HepG2 (cell line): ENCODE measurements at regions not wholly inside any gene's neighbourhood (a gene's known extent, or its start where the extent isn't known, plus 50 kb on each side); places are given as distances from the start of the nearest gene placed in this dataset.

ENCODE experiments used
- ATAC-seq: fragments of 200-7000 bp; cut with Tn5 transposase; 3 replicates; pipeline ENCODE4 v1.9.1; 2020; ENCODE audit warnings: mild to moderate bottlenecking, moderate library complexity
- BruUV-seq: library from RNA; stranded (reverse); fragments of 400-500 nt; replicated peaks from 2 replicates; lab custom pipeline; 2021; lab: Mats Ljungman, UMichigan
- CTCF ChIA-PET: fragments of 300-600 bp; formaldehyde crosslinking; extraction: SDS; loops from one replicate; lab custom pipeline; 2021; ENCODE audit warnings: low total read pairs, inconsistent platforms, low intra/inter-chr PET ratio; lab: Yijun Ruan, JAX
- POLR2A ChIA-PET: fragments of 350-600 bp; sonication (Branson Sonifier 250); formaldehyde crosslinking; loops from one replicate; lab custom pipeline; 2020; ENCODE audit warnings: antibody characterized with exemption, inconsistent platforms; lab: Yijun Ruan, JAX
- DNase-seq: peaks from one replicate; pipeline ENCODE4 v3.0.0-alpha.2; 2015; ENCODE audit warnings: low spot score
- FAIRE-seq: peaks from 3 replicates; lab custom pipeline; 2011; peaks lifted over from hg19 to GRCh38; lab: Jason Lieb, UNC
- H2AFZ ChIP-seq: one replicate; pipeline ENCODE4 v1.6.1; 2011; ENCODE audit warnings: low read length, inconsistent platforms
- H3K27ac ChIP-seq: fragments of 300-600 bp; 3 replicates; pipeline ENCODE4 v1.8.0; 2011; ENCODE audit warnings: mixed run types, mild to moderate bottlenecking, mixed read lengths, low read length, inconsistent platforms; ENCODE audit not compliant: insufficient read depth; ENCODE audit errors: extremely low read length
- H3K27me3 ChIP-seq, 2 experiments: fragments of 200-600 bp in 1 of 2; 2 replicates in 1 of 2; 3 replicates in 1 of 2; pipeline versions ENCODE4 v1.6.0 to v1.8.0; 2011; ENCODE audit warnings: low read length in 2 of 2, mild to moderate bottlenecking in 2 of 2, moderate library complexity in 2 of 2, inconsistent platforms in 1 of 2; ENCODE audit not compliant: insufficient read depth in 2 of 2, control insufficient read depth in 1 of 2
- H3K36me3 ChIP-seq, 2 experiments: fragments of 200-600 bp in 1 of 2; replicated peaks in 1 of 2; 2 replicates in 1 of 2; 3 replicates in 1 of 2; pipeline versions ENCODE4 v1.5.1 to v1.8.0; 2011; ENCODE audit warnings: low read length in 2 of 2, inconsistent platforms in 1 of 2; ENCODE audit not compliant: insufficient read depth in 2 of 2, control insufficient read depth in 1 of 2
- H3K4me1 ChIP-seq: 2 replicates; pipeline ENCODE4 v1.5.1; 2012; ENCODE audit warnings: low read length, inconsistent platforms; ENCODE audit not compliant: insufficient read depth
- H3K4me2 ChIP-seq: 2 replicates; pipeline ENCODE4 v1.6.0; 2011; ENCODE audit warnings: low read depth, low read length, inconsistent platforms
- H3K4me3 ChIP-seq, 3 experiments: fragments of 200-600 bp in 1 of 3; sonication (generic), shearing (Covaris generic) in 1 of 3; replicated peaks in 1 of 3; 2 replicates each; pipeline ENCODE4 v1.5.1; 2011 to 2016; ENCODE audit warnings: low read length in 3 of 3, inconsistent platforms in 2 of 3, low read depth in 2 of 3, mild to moderate bottlenecking in 2 of 3, control low read depth in 1 of 3, mixed read lengths in 1 of 3; ENCODE audit not compliant: insufficient read depth in 1 of 3
- H3K79me2 ChIP-seq: one replicate; pipeline ENCODE4 v1.6.1; 2011; ENCODE audit warnings: low read length, inconsistent platforms; ENCODE audit not compliant: insufficient read depth
- H3K9ac ChIP-seq: 2 replicates; pipeline ENCODE4 v1.6.0; 2011; ENCODE audit warnings: mild to moderate bottlenecking, low read depth, low read length, inconsistent platforms; ENCODE audit not compliant: insufficient read depth
- H3K9me3 ChIP-seq: 2 replicates; pipeline ENCODE4 v1.5.1; 2012; ENCODE audit warnings: mild to moderate bottlenecking, low read length
- H4K20me1 ChIP-seq: 2 replicates; pipeline ENCODE4 v1.6.0; 2011; ENCODE audit warnings: inconsistent platforms, mild to moderate bottlenecking, low read length, moderate library complexity; ENCODE audit not compliant: insufficient read depth
- MAFK ChIP-seq, 2 experiments: IDR thresholded peaks in 1 of 2; conservative IDR thresholded peaks in 1 of 2; 2 replicates each; pipeline ENCODE4 v1.6.1; 2011; ENCODE audit warnings: improper control_type of control experiment in 2 of 2, low read length in 2 of 2
- NFE2L2 ChIP-seq: fragments of 150-350 bp; IDR thresholded peaks from 2 replicates; pipeline ENCODE4 v1.6.1; 2014; ENCODE audit warnings: low read length
- RAD51 ChIP-seq: fragments of 450-650 bp; IDR thresholded peaks from 2 replicates; pipeline ENCODE4 v1.6.1; 2016; ENCODE audit warnings: borderline replicate concordance
- TSC22D2 ChIP-seq: sonication (generic); formaldehyde crosslinking; IDR thresholded peaks from 2 replicates; pipeline ENCODE4 v1.5.1; 2020; ENCODE audit warnings: missing genetic modification reagents, mild to moderate bottlenecking, borderline replicate concordance
- ZNF235 ChIP-seq: sonication (generic); formaldehyde crosslinking; IDR thresholded peaks from 2 replicates; pipeline ENCODE4 v1.8.1; 2023; ENCODE audit warnings: mild to moderate bottlenecking, missing genetic modification reagents, borderline replicate concordance
- ZNF251 ChIP-seq: sonication (generic); formaldehyde crosslinking; IDR thresholded peaks from 2 replicates; pipeline ENCODE4 v1.9.0; 2021; ENCODE audit warnings: mild to moderate bottlenecking, missing genetic modification reagents
- ZNF549 ChIP-seq: sonication (generic); formaldehyde crosslinking; IDR thresholded peaks from 2 replicates; pipeline ENCODE4 v1.5.0; 2020; ENCODE audit warnings: missing genetic modification reagents
- ZNF558 ChIP-seq: sonication (generic); formaldehyde crosslinking; IDR thresholded peaks from 2 replicates; pipeline ENCODE4 v1.9.0; 2022; ENCODE audit warnings: mild to moderate bottlenecking, missing genetic modification reagents, borderline replicate concordance
- ZNF816 ChIP-seq: sonication (generic); formaldehyde crosslinking; IDR thresholded peaks from 2 replicates; pipeline ENCODE4 v1.8.0; 2022; ENCODE audit warnings: missing genetic modification reagents, mild to moderate bottlenecking, borderline replicate concordance
- WGBS: methylation state at CpG from one replicate; pipeline ENCODE4 v1.1.6; 2017; ENCODE audit warnings: low lambda C conversion rate; 5-methylcytosine and 5-hydroxymethylcytosine counted together
- in situ Hi-C: cut with HindIII; loops from 2 replicates; pipeline ENCODE4 v1.10.0; 2017; ENCODE audit warnings: low pct_unique_long_range_greater_than_20kb; ENCODE audit not compliant: extremely low pct_ligation_motif_present
- intact Hi-C: fragments of 100-400 bp; cut with micrococcal nuclease; formaldehyde crosslinking; loops from one replicate; pipeline ENCODE4 v1.10.0; 2022; ENCODE audit not compliant: unreplicated experiment

- TF ChIP-seq RAD51 = no peak
- no peak for TF ChIP-seq ZNF558
- TF ChIP-seq ZNF251 (CRISPR knock-in tag) = no peak
- TF ChIP-seq ZNF816 (CRISPR knock-in tag) = no peak
- no peak for TF ChIP-seq ZNF549 (CRISPR knock-in tag)
These were observed 72.4 kb upstream of the KCND3 start (continued) for GRCh38 chr1:112061901-112062320.

DNA sequence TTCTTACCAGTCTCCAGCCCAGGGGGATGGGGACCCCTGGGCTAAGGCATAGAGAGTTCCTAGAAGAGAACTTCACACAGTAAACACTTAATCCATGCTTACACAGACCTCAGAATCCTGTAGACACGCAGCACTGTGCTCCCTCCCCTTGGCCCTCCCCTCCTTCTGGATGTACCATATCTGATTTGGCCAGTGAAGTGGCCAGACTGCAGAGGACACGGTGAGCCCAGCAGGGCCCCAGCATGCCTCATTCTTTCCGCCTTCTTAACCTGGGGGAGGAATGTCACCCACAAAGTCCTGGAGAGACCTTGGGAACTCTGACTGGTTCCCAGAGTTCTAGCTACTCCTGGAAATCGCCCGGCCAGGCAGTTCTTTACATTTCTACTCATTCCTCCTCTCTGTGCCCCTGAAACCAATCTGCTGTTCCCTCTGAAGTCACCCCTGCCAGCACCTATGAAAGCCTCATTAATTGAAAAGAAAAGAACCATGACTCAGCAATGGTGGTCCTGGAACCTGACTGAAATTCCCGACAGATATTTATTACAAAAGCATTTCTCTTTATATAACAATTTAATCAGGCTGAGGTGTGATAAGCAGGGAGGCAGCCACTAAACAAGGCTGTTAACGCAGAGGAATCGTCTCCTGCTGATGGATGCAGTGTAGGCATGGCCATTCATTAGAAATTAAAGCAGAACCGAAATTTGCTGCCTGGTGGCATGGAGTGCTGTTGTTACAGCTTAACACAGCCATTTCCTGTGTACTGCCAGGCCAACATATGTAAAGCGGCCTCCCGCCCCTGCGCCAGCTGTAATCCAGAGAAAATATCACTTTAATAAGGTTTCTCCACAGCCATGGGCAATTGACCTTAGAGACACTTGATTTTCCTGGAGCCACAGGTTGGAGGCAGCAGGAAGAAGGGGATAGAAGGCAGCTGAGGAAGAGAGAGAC, 74.6 kb upstream of the KCND3 start:
- POLR2A ChIA-PET = no interaction called here
- 26% methylated on average over 12 of the region's 12 CpGs for WGBS
- H3K36me3 ChIP-seq = no peaks in the 10 kb centered on the region
- TF ChIP-seq ZNF235 (CRISPR knock-in tag) = no peak
- no peak for TF ChIP-seq TSC22D2 (CRISPR knock-in tag)
- peak in 1 of 2 experiments; percentile 6; a peak in 1 of 4 replicates for TF ChIP-seq MAFK (conservative IDR thresholded peaks at IDR 0.05 in 1 of 2, IDR thresholded peaks at IDR 0.05 in 1 of 2; ENCODE audit: low read length in 2 of 2)
- TF ChIP-seq NFE2L2 = peak; percentile 38; the same call in 1 of the 2 replicates
- BruUV-seq = no TSS peak
- no peaks in the 10 kb centered on the region for H4K20me1 ChIP-seq
- H3K4me1 ChIP-seq = no peaks in the 10 kb centered on the region
- H3K9ac ChIP-seq = no peak overlapping the region
- intact Hi-C loops = no loop called here
- H3K4me2 ChIP-seq = no peak overlapping the region
- DNase-seq (no peak), FAIRE-seq (no peak), ATAC-seq (no peak)
- in situ Hi-C loops = no loop called here
- H3K79me2 ChIP-seq = no peaks in the 10 kb centered on the region
- H3K4me3 ChIP-seq = no peak overlapping the region
- no peaks in the 10 kb centered on the region for H3K9me3 ChIP-seq
- no peak overlapping the region for H3K27ac ChIP-seq
- CTCF ChIA-PET = no interaction called here
- no peak overlapping the region for H2AFZ ChIP-seq
- no peaks in the 10 kb centered on the region; a peak in 1 of 5 replicates for H3K27me3 ChIP-seq
